ENCODE measurements at regions not wholly inside any gene's neighbourhood (a gene's known extent, or its start where the extent isn't known, plus 50 kb on each side); places are given as distances from the start of the nearest gene placed in this dataset.

DNA sequence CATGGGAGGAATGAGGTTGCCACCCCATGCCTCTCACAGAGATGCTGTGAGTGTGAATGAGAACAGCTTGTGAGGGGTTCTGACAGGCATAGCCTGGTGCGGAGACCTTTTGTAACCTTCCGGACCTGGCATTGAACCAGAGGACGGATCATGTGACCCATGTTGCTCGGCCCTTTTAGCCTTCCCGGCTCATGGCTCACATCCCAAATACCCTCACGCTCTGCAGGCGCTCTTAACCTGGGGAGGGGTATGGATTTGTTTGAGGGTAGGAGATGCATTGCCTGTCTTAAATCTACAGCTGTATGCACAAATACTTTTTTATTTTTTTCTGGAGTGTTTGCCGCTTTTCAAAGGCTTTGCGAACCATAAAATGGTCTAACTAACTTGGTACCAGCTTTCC lies 102.4 kb upstream of the CRHR1 start:
- no peak for TF ChIP-seq EZH2phosphoT487 (IDR thresholded peaks at IDR 0.05; ENCODE audit: borderline replicate concordance)
- TF ChIP-seq, protein P1, sequence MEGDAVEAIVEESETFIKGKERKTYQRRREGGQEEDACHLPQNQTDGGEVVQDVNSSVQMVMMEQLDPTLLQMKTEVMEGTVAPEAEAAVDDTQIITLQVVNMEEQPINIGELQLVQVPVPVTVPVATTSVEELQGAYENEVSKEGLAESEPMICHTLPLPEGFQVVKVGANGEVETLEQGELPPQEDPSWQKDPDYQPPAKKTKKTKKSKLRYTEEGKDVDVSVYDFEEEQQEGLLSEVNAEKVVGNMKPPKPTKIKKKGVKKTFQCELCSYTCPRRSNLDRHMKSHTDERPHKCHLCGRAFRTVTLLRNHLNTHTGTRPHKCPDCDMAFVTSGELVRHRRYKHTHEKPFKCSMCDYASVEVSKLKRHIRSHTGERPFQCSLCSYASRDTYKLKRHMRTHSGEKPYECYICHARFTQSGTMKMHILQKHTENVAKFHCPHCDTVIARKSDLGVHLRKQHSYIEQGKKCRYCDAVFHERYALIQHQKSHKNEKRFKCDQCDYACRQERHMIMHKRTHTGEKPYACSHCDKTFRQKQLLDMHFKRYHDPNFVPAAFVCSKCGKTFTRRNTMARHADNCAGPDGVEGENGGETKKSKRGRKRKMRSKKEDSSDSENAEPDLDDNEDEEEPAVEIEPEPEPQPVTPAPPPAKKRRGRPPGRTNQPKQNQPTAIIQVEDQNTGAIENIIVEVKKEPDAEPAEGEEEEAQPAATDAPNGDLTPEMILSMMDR (conservative IDR thresholded peaks at IDR 0.05; ENCODE audit: low read length): no peak
- Histone ChIP-seq H3K79me2 (ENCODE audit: insufficient read depth, low read length) (no peaks in the 10 kb centered on the region), H3K4me3 (ENCODE audit: low read length, poor library complexity, severe bottlenecking) (no peak overlapping the region), H3K4me1 (ENCODE audit: insufficient read depth, low read length, poor library complexity, severe bottlenecking) (no peaks in the 10 kb centered on the region), H3K9me2 (replicated peaks; ENCODE audit: low read depth, low read length) (no peaks in the 10 kb centered on the region), H4K20me1 (ENCODE audit: insufficient read depth, low read length, poor library complexity, severe bottlenecking) (no peaks in the 10 kb centered on the region), H3K9ac (ENCODE audit: low read depth, low read length, poor library complexity, severe bottlenecking) (no peak overlapping the region), H3K27me3 (ENCODE audit: insufficient read depth, low read length, poor library complexity, severe bottlenecking) (no peaks in the 10 kb centered on the region), H3K9me3 (ENCODE audit: insufficient read depth, low read depth, low read length) (no peaks in the 10 kb centered on the region), H3F3A (ENCODE audit: low read depth) (no peaks in the 10 kb centered on the region), H3K36me3 (ENCODE audit: insufficient read depth, low read length) (no peaks in the 10 kb centered on the region), H2AFZ (ENCODE audit: low read length) (no peak overlapping the region), H3K4me2 (ENCODE audit: low read depth, low read length, poor library complexity, severe bottlenecking) (no peak overlapping the region)

GRCh38 chr17:45686250-45686649 lies 97.9 kb upstream of the CRHR1 start:
- no peaks in the 10 kb centered on the region for H3K79me2 ChIP-seq (ENCODE audit: insufficient read depth, low read length)
- no peak overlapping the region for H2AFZ ChIP-seq (ENCODE audit: low read length)
- H3K9me3 ChIP-seq (ENCODE audit: insufficient read depth, low read depth, low read length): no peaks in the 10 kb centered on the region
- H4K20me1 ChIP-seq (ENCODE audit: insufficient read depth, low read length, poor library complexity, severe bottlenecking): no peaks in the 10 kb centered on the region
- no peaks in the 10 kb centered on the region for H3K27me3 ChIP-seq (ENCODE audit: insufficient read depth, low read length, poor library complexity, severe bottlenecking)
- H3K36me3 ChIP-seq (ENCODE audit: insufficient read depth, low read length): no peaks in the 10 kb centered on the region
- H3K4me3 ChIP-seq (ENCODE audit: low read length, poor library complexity, severe bottlenecking): no peak overlapping the region
- H3F3A ChIP-seq (ENCODE audit: low read depth): no peaks in the 10 kb centered on the region
- TF ChIP-seq EZH2phosphoT487 (IDR thresholded peaks at IDR 0.05; ENCODE audit: borderline replicate concordance): no peak
- TF ChIP-seq, protein P1 (conservative IDR thresholded peaks at IDR 0.05; ENCODE audit: low read length): no peak
- no peaks in the 10 kb centered on the region for H3K9me2 ChIP-seq (replicated peaks; ENCODE audit: low read depth, low read length)
- no peak overlapping the region for H3K4me2 ChIP-seq (ENCODE audit: low read depth, low read length, poor library complexity, severe bottlenecking)
- no peak overlapping the region for H3K9ac ChIP-seq (ENCODE audit: low read depth, low read length, poor library complexity, severe bottlenecking)
- H3K4me1 ChIP-seq (ENCODE audit: insufficient read depth, low read length, poor library complexity, severe bottlenecking): no peaks in the 10 kb centered on the region

GRCh38 chr17:45687594-45687993 lies 96.5 kb upstream of the CRHR1 start:
- Histone ChIP-seq H3K79me2 (ENCODE audit: insufficient read depth, low read length) (no peaks in the 10 kb centered on the region), H3K27me3 (ENCODE audit: insufficient read depth, low read length, poor library complexity, severe bottlenecking) (no peaks in the 10 kb centered on the region), H3K36me3 (ENCODE audit: insufficient read depth, low read length) (no peaks in the 10 kb centered on the region), H3K9me3 (ENCODE audit: insufficient read depth, low read depth, low read length) (no peaks in the 10 kb centered on the region), H3F3A (ENCODE audit: low read depth) (no peaks in the 10 kb centered on the region), H3K9me2 (replicated peaks; ENCODE audit: low read depth, low read length) (no peaks in the 10 kb centered on the region), H4K20me1 (ENCODE audit: insufficient read depth, low read length, poor library complexity, severe bottlenecking) (no peaks in the 10 kb centered on the region), H3K4me1 (ENCODE audit: insufficient read depth, low read length, poor library complexity, severe bottlenecking) (no peaks in the 10 kb centered on the region), H3K9ac (ENCODE audit: low read depth, low read length, poor library complexity, severe bottlenecking) (no peak overlapping the region), H2AFZ (ENCODE audit: low read length) (no peak overlapping the region), H3K4me2 (ENCODE audit: low read depth, low read length, poor library complexity, severe bottlenecking) (no peak overlapping the region), H3K4me3 (ENCODE audit: low read length, poor library complexity, severe bottlenecking) (no peak overlapping the region)
- TF ChIP-seq, protein P1 (conservative IDR thresholded peaks at IDR 0.05; ENCODE audit: low read length): no peak
- TF ChIP-seq EZH2phosphoT487 (IDR thresholded peaks at IDR 0.05; ENCODE audit: borderline replicate concordance): no peak

All from Loucy (cell line).